Left renal pelvis (tissue), 4 donors: ENCODE measurements at regions not wholly inside any gene's neighbourhood (a gene's known extent, or its start where the extent isn't known, plus 50 kb on each side); places are given as distances from the start of the nearest gene placed in this dataset.
"Not testable (repeated sequence)": the region's sequence is repeated elsewhere in the genome, so short reads cannot be mapped to it uniquely, and the experiment has no call there.

Experiments used
- DNase-seq, 4 donors: peaks; one replicate each; pipeline ENCODE4 v3.0.0-alpha.2; 2013; ENCODE audit warnings: low read depth in 4 of 4, low spot score in 3 of 4

DNA sequence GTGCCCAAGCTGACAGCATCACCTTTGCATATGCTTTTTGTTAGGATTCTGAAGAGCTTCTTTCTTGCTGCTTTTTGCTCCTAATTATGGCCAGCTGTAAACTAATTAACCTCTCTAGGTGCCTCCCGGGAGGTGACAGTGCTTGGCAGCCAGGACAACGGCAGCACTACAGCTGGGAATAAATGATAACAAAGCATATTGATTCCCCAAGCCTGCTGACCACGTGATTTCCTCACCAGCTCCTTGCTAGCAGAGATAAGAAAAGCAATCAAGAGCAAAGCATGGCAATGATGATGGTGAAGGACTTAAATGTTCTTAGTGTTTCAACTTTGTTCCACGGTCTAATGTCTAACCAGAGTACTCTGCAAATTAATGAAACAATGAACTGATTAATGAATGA is 1074.4 kb upstream of the GYPC start:
- no peak for DNase-seq

DNA sequence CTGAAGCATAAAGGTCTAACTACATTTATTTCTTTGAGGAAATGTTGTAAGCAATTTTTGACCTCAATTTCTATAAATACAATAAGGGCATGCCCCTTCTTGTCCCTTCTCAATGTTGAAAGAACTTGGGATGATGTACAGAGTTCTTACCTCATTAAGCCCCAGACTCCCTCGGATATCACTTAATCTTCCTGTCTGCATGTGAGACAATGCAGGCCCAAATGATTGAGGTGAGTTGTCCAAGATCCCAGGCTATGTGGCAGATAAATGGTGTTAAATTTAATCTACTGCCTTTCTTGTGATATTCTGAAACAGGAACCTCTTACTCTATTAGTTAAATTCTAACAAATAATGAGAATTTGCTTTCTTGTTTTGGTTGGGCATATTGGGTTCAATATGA is 1073.4 kb upstream of the GYPC start:
- DNase-seq: no peak

DNA sequence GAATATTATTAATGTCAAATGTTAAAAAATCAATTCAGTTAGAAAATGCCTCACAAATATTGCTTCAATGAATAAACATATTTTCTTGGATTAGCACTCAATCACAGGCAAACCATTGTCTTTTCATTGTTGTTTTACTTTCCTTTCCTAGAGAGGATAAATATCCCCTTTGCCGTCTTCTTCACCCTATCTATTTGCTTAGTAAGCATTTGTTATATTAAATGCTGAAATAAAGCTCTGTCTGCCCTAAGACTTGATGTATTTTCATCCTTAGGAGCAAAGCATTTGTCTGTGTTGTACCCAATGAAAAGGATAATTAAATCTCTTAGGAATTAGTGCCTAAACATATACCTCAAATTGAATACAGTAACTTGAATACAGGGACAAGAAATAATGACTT is 1071.2 kb upstream of the GYPC start:
- no peak for DNase-seq

DNA sequence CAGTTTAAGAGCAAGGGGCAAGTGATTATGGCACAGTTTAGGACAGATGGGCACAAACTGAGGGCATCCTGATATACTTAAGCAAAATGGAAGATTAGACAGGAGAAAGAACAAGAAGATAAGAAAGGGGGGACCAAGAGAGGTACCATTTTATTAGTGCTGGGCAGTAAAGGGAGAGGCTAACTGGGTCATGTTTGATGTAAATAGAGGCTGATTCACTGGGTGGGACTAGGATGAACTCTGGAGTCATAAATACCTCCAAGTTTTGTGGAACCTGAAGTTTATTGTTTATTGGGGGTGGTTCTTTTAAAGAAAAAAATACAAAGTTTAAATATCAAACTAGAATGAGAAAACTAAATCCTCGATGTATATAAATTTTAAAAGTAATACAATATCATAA is 1067.2 kb upstream of the GYPC start:
- DNase-seq: no peak

DNA sequence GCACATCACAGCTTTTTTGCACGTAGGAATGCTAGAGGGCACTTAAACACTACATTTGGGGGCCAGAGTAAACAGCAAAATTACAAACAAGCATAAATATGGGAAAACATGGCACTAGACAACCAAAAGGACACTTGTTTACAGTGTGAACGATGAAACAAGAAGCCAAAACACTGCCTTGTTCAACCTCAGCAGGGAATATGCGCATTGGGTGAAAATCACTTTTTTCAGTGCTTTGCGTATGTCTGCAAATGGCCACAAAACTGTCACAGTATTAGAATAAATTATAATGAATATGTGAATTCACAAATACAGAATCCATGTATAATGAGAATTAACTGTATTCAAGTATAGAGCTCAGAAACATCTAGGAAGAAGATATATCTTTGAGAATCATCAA is 1064.0 kb upstream of the GYPC start:
- DNase-seq: no peak

DNA sequence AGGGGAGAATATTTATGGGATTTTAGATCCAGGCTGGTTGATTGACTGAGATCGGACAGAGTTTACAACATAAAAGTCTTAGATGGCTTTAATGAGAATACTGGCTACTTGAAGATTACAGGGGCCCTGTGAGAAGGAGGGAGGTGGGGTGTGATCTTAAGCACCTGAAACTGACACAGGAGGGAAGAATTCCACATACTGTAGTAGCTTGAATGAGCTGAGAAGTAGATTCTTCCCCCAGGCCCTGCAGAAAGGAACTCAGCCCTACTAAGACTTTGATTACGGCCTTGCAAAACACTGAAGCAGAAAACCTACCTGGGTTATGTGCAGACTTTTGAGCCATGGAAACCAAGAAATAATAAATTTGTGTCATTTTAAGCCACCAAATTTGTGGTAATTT is 1062.9 kb upstream of the GYPC start:
- DNase-seq: no peak

DNA sequence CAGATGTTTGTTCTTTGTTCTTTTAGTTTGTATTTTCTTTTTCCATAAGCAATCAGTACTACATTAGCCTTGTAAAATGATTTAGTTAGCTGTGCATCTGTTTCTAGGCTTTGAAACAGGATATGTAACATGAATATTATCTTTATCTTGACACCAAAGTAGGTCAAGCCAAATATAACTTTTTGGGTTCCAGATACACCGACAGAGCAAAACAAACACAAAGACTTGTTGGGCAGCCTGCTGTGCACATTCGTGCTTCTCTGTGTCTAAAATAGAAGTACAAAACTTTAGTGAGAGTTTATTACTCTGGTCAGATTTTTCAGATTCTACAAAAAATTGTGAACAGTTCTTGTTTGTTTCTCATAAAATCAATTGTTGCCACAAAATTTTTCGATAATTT is 1059.3 kb upstream of the GYPC start:
- DNase-seq: no peak

DNA sequence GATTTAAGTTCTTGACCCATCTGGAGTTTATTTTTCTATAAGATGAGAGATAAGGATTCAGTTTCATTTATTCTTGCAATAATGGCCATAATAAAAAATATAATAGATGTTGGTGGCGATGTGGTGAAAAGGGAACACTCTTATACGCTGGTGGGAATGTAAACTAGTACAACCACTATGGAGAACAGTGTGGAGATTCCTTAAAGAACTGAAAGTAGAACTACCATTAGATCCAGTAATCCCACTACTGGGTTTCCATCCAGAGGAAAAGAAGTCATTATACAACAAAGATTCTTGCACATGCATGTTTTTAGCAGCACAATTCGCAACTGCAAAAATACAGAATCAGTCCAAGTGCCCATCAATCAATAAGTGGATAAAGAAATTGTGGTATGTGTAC is 1040.5 kb upstream of the GYPC start:
- no peak for DNase-seq

DNA sequence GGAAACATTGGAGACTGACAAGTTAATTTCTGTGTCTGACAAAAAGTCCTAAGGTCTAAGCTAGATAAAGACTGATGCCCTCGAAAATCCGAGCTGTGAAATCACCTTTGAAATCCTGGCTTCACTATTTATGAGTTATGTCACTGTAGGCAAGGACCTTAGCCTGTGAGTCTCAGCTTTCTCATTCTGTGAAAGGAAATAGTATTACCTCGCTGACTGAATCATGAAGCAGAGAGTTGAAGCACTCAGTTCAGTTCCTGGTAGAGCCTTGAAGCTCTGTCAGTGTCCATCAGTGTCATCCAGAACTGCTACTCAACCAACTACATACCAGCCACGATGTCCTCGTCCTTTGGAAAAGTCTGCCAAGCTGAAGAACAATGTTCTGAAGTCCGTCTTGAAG is 1025.6 kb upstream of the GYPC start:
- no peak for DNase-seq

DNA sequence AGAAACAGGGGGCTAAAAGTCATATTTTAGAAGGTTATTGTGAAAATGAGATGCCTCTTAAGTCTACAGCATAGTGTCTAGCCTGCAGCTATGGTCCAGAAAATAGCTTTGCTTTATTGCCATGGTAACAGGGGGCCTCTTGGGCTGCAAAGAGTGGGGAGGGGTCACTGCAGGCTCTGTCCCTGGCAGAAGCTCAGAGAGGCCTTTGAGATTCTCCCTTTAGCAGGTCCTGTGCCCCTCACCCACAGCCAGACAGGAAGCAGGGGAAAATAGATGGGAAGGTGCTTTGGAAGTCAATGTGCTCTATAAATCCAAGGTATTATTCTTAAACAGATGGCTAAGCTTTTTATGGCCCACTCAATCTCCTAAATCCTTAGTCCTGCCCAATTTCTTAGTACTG is 1021.3 kb upstream of the GYPC start:
- no peak for DNase-seq

DNA sequence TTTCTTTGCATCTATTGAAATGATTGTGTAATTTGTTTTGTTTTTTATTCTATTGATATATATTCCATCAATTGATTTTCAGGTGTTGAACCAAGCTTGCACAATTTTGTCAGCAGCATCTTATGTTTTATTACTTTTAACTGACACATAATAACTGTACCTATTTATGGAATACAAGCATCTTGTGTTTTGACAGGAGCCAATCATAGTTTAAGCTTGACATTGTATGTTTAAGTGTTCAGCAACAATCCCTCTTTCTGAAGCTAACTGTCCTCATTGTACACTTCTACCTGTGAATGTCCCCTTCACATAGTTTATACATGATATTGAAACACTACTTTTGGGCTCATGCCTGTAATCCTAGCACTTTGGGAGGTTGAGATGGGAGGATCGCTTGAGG is 1017.6 kb upstream of the GYPC start:
- DNase-seq: no peak

DNA sequence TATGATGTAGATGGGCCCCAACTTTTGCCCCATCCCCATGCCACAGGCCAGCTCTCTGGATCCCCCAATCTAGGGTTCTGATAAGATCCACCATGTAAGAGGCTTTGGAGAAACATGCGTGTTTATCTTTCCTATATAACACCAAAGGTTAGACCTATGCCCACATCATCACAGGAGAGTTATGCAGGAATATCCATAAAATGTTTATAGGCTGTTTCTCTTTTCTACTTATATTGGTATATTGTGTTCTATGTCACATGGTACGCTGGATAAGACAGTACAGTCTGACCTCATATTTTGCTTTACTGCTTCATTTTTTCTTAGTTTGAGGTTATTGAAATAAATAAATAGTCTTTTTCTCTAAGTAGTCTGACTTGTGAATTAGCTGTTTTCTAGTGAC is 1013.9 kb upstream of the GYPC start:
- no peak for DNase-seq

DNA sequence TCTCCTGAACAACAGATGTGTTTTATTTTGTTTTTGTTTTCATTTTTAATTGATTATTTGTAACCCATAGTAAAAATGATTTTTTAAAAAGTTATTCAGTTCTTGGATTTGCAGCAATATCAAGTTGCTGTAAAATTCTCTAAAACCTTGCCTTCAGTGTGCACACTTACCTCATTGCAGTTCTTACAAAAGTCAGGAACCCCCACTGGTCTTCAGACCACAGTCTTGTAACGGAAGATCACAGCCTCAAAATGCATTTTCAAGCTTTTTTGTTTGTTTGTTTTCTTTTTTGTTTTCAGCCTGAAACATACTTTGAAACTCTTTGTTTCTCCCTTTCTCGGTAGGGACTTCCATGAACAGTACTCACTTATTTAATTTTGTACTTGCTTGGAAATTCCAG is 1012.8 kb upstream of the GYPC start:
- no peak for DNase-seq

DNA sequence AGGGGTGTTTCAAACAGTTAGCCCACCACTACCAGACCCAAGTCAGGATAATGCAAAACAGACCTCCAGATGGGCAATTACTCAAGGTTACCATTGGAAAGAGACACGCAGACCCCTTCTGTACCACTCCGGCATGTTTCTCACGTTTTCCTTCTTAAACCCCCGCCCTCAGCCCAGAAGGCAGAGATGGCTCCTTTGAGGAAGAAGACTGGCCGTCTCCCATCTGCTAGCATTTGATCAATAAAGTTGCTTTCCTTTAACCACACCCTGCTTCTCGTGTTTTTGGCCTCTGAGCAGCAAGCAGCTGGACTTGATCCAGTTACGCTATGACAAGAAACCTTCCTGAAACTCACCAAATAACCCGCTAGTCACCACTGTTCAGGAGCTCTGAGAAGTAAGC is 1012.4 kb upstream of the GYPC start:
- no peak for DNase-seq

DNA sequence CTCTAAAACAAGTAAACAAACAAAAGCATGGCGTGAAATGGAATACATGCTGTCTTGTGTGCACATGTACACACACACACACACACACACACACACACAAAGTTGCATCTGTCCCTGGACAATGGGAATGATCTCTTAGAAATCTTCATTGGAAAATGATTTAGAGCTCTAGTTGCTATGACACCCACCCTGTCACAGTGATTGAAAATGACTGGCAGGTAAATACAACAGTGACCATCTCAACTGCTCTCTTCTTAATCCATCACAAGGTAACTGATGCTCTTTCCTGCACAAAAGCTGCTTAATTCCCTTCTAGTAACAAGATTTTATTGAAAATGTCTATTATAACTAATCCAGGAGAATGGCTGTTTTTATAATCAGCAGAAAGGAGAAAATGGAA is 1011.7 kb upstream of the GYPC start:
- DNase-seq: no peak

DNA sequence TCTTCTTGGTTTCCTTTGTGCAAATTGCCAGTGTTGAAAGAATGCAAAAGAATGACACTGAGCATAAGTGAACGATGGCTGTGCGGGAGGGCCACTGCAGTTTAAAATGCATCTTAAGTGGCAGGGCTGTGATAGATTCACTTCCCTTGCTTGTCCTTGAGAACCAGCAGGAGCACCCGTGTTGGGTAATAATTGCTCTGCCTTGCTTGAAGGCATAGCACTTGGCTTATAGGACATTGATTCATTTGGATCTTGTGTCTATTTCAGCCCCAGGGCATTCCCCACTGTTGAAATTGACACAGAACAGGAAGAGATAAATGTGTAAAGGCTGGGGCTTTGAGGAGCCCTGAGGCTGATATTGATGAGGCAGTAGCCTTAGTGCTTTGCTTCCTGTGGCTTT is 1003.7 kb upstream of the GYPC start:
- no peak for DNase-seq

DNA sequence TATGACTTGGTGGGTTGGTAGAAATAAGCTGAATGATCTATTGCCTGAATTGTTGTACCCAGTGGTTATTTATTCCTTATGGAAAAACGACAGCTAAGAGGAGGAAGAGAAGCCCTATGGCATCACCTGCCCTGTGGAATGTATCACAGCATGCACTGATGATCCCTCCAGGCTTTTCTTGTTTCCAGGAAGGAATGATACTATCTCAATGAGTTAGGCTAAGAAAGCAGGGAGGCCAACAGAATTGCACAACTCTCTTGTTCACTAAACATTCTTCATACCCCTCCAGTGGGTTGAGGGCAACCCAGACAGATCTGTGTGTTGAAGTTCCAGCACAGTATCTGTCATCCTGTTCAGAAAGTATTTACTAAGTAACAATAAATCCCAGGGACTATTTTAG is 1001.7 kb upstream of the GYPC start:
- DNase-seq: no peak

DNA sequence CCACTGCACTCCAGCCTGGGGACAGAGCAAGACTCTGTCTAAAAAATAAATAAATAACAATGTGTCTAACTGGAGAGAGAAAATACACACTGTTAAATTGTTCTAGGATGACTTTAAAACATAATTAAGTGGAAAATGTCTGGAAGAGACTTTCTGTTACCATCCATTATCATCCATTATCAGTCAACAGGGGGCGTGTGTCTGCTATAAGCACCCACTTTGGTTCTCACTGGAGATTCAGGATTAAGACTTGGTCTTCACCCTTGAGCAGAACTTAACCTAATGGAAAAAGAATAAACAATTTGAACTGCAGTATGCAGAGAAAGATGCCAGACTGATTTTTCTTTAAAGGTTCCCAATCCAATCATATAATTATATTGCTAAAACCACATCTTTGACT is 999.8 kb upstream of the GYPC start:
- no peak for DNase-seq

DNA sequence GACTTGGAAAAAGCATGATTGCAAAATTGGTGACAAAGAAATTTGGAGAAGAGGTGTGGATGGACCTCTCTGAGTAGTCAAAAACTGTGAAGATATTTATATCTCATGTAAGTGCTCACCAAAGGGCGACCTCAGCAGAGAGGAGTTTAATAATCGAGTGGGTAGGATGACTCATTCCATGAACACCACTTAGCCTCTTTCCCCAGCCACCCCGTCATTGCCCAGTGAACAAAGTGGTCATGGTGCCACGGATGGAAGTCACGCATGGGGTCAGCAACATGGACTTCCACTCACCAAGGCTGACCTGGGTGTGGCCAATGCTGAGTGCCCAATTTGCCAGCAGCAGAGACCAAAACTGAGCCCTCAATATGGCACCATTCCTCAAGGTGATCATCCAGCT is 997.4 kb upstream of the GYPC start:
- DNase-seq: no peak

DNA sequence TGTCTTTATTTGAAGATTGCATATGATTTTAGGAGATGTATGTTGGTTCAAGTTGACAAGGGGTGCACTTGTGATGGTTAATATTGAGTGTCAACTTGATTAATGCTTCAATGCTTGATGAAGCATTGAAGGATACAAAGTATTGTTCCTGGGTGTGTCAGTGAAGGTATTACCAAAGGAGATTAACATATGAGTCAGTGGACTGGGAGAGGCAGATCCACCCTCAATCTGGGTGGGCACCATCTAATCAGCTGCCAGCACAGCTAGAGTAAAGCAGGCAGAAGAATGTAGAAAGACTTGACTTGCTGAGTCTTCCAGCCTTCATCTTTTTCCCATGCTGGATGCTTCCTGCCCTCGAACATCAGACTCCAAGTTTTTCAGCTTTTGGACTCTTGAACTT is 995.6 kb upstream of the GYPC start:
- DNase-seq: not testable (repeated sequence)

DNA sequence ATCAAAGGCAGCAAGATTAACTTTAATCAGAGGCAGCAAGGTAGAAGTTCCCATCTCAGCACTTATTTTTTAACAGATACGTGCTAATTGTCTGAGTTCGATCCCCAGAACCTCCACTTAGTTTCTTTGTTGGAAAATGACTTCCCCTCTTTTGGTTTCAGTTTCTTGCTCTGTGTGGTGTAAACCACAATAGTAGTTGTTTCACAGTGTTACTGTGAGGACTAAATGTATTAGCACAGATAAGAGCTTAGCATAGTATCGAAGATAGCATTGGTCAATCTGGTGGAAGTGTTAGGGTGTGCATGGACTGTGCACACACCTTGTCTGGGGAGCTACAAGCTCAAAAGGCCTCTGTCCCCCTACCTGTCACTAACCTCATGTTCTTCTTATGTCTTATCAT is 988.3 kb upstream of the GYPC start:
- DNase-seq: no peak

DNA sequence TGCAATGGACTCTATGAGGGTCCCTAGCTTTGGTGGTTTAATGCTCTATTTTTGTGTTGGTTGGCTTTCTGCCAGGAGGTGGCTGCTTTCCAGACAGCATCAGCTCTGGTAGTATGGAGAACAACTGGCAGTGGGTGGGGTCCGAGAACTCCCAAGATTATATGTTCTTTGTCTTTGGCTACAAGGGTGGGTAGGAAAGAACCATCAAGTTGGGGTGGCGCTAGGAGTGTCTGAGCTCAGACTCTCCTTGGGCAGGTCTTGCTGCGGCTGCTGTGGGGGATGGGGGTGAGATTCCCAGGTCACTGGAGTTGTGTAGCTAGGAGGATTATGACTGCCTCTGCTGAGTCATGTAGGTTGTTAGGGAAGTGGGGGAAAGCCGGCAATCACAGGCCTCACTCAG is 976.1 kb upstream of the GYPC start:
- DNase-seq: no peak

DNA sequence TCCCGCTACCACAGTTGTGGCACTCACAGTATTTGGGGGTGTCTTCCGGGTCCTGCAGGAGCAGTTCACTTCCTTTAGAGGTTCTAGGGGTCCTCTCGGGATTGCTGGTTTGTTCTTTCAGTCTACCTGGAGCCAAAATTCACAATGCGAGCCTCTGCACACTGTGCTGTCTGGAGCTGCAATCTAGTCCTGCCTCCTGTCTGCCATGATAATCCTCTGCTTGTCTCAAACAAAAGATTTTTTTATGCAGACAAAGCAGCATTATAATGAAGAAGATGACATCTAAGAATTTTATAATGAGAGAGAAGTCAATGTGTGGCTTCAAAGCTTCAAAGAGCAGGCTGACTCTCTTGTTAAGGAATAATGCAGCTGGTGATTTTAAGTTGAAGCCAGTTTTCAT is 975.1 kb upstream of the GYPC start:
- DNase-seq: no peak

DNA sequence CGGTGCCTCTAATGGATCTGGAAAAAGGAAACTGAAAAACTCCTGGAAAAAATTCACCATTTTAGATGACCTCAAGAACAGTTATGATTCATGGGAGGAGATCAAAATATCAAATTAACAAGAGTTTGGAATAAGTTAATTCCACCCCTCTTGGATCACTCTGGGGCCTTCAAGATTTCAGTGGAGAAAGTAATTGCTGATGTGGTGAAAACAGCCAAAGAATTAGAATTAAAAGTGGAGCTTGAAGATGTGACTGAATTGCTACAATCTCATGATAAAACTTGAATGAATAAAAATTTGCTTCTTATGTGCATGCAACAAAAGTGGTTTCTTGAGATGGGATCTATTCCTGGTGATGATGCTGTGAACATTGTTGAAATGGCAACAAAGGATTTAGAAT is 974.4 kb upstream of the GYPC start:
- DNase-seq: no peak
